Endodermal cell (in vitro differentiated cells): ENCODE measurements at regions not wholly inside any gene's neighbourhood (a gene's known extent, or its start where the extent isn't known, plus 50 kb on each side); places are given as distances from the start of the nearest gene placed in this dataset.
A peak's percentile ranks its signal among the peaks of the same experiment; 100 is the strongest.

Experiments used
- DNase-seq: peaks from one replicate; pipeline ENCODE4 v3.0.0-alpha.2; 2017
- H3K27ac ChIP-seq: 2 replicates; pipeline ENCODE4 v1.5.1; 2013; ENCODE audit warnings: mild to moderate bottlenecking, low read depth, low read length, moderate library complexity
- H3K27me3 ChIP-seq: 2 replicates; pipeline ENCODE4 v1.6.1; 2013; ENCODE audit warnings: mild to moderate bottlenecking, low read length, moderate library complexity; ENCODE audit not compliant: insufficient read depth, control insufficient read depth, poor library complexity, severe bottlenecking
- H3K36me3 ChIP-seq: 2 replicates; pipeline ENCODE4 v1.7.0; 2013; ENCODE audit warnings: mild to moderate bottlenecking, low read length, moderate library complexity; ENCODE audit not compliant: control insufficient read depth, insufficient read depth
- H3K4me1 ChIP-seq: one replicate; pipeline ENCODE4 v1.7.0; 2013; ENCODE audit warnings: low read length; ENCODE audit not compliant: control insufficient read depth, insufficient read depth
- H3K4me3 ChIP-seq: 2 replicates; pipeline ENCODE4 v1.5.1; 2013; ENCODE audit warnings: mild to moderate bottlenecking, low read length, moderate library complexity
- H3K9ac ChIP-seq: 2 replicates; pipeline ENCODE4 v1.6.1; 2013; ENCODE audit warnings: mild to moderate bottlenecking, low read length, moderate library complexity; ENCODE audit not compliant: poor library complexity, severe bottlenecking; ENCODE audit errors: extremely low read depth
- H3K9me3 ChIP-seq: 2 replicates; pipeline ENCODE4 v1.6.1; 2013; ENCODE audit warnings: mild to moderate bottlenecking, low read length, moderate library complexity; ENCODE audit not compliant: control insufficient read depth
- H3K27ac Mint-ChIP-seq: 2 replicates; pipeline ENCODE4 v1.8.0; 2020; ENCODE audit warnings: mixed read lengths
- H3K27me3 Mint-ChIP-seq: 2 replicates; pipeline ENCODE4 v1.8.0; 2021; ENCODE audit warnings: mild to moderate bottlenecking, mixed read lengths; ENCODE audit not compliant: insufficient read depth
- H3K36me3 Mint-ChIP-seq: 2 replicates; pipeline ENCODE4 v1.8.0; 2020; ENCODE audit warnings: low read depth, mixed read lengths
- H3K4me1 Mint-ChIP-seq: 2 replicates; pipeline ENCODE4 v1.8.0; 2020; ENCODE audit warnings: mixed read lengths
- H3K4me3 Mint-ChIP-seq: 2 replicates; pipeline ENCODE4 v1.8.0; 2020; ENCODE audit warnings: mild to moderate bottlenecking, moderate library complexity, mixed read lengths
- H3K9me3 Mint-ChIP-seq: 2 replicates; pipeline ENCODE4 v1.8.0; 2020; ENCODE audit warnings: mild to moderate bottlenecking, mixed read lengths
- WGBS, 2 experiments: methylation state at CpG; one replicate each; pipeline versions ENCODE4 v1.1.5 to v1.1.7; 2013; ENCODE audit warnings: missing lambda C conversion rate in 2 of 2, mixed read lengths in 1 of 2; ENCODE audit not compliant: insufficient coverage in 1 of 2, insufficient read length in 1 of 2; 5-methylcytosine and 5-hydroxymethylcytosine counted together
- TF ChIP-seq, protein P1 (sequence below): fragments of 200-600 bp; sonication (generic); conservative IDR thresholded peaks from 2 replicates; pipeline ENCODE4 v1.5.0; 2021; ENCODE audit warnings: antibody characterized with exemption, mild to moderate bottlenecking

DNA sequence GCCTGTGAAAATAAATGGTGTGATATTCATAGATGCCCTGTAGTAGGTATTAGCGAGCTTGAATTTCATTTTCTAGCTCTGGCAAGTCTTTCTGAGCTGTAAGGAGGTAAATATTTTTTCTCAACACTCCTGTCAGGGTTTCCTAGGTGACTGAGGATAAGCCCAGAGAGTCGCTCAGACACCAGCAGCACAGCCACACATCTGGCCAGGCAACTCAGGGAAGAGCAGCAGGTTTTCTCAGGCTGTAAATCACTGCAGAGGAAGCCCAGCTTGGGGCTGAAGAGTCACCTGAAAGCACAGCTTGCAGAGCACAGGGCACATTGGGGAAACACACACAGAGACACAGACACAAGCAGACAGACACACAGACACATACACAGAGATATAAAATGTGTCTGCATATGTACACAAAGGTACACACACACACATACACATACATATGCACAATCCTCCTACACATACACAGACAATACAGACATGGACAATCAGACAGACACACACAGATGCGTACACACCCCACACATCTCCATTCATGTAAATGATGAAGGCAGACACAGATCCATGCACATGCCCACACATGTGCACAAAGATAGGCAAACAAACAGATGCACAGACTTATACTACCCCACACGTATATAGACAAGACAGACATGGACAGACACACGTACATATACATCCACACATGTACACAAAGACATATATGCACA, 232.0 kb upstream of the TMTC1 start:
- WGBS, 2 experiments: 89 to 100% methylated on average over 1 to 5 of the region's 5 CpGs
- no peaks in the 10 kb centered on the region for H3K27me3 Mint-ChIP-seq
- H3K9ac ChIP-seq: no peak overlapping the region
- H3K36me3 ChIP-seq: no peaks in the 10 kb centered on the region
- peak overlapping the region; percentile 0 for H3K27ac Mint-ChIP-seq
- H3K4me3 Mint-ChIP-seq: no peak overlapping the region
- peaks cover 6% of the 10 kb centered on the region for H3K4me1 ChIP-seq
- no peaks in the 10 kb centered on the region for H3K27me3 ChIP-seq
- peaks cover 24% of the 10 kb centered on the region for H3K4me1 Mint-ChIP-seq
- no peak for DNase-seq
- H3K27ac ChIP-seq: no peak overlapping the region
- H3K4me3 ChIP-seq: no peak overlapping the region
- peaks cover 8% of the 10 kb centered on the region for H3K9me3 ChIP-seq
- H3K9me3 Mint-ChIP-seq: no peaks in the 10 kb centered on the region
- TF ChIP-seq, protein P1, sequence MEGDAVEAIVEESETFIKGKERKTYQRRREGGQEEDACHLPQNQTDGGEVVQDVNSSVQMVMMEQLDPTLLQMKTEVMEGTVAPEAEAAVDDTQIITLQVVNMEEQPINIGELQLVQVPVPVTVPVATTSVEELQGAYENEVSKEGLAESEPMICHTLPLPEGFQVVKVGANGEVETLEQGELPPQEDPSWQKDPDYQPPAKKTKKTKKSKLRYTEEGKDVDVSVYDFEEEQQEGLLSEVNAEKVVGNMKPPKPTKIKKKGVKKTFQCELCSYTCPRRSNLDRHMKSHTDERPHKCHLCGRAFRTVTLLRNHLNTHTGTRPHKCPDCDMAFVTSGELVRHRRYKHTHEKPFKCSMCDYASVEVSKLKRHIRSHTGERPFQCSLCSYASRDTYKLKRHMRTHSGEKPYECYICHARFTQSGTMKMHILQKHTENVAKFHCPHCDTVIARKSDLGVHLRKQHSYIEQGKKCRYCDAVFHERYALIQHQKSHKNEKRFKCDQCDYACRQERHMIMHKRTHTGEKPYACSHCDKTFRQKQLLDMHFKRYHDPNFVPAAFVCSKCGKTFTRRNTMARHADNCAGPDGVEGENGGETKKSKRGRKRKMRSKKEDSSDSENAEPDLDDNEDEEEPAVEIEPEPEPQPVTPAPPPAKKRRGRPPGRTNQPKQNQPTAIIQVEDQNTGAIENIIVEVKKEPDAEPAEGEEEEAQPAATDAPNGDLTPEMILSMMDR: no peak
- no peaks in the 10 kb centered on the region for H3K36me3 Mint-ChIP-seq

DNA sequence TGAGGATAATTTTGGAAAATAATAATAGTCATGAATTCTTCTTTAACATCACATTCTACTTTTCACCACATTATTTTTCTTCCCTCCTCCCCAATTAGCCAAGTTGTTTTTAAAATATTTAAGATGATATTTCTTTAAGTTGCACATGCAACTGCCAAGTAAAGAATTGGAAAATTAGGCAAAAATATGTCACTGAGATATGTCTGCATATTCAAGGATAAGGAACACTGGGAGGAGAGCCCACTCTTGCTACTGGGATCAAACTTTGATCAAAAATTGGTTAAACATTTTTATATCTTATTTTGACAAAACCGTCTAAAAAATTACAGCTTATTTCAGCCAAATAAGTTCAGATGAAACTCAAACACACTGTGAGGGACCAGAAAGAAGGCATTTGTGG, 231.2 kb upstream of the TMTC1 start:
- WGBS, 2 experiments: 67 to 100% methylated on average over 1 of the region's 1 CpG
- Mint-ChIP-seq H3K9me3 (no peaks in the 10 kb centered on the region), H3K4me1 (peaks cover 24% of the 10 kb centered on the region), H3K27ac (no peak overlapping the region), H3K27me3 (no peaks in the 10 kb centered on the region), H3K36me3 (no peaks in the 10 kb centered on the region), H3K4me3 (no peak overlapping the region)
- no peak overlapping the region for H3K9ac ChIP-seq
- H3K27ac ChIP-seq: no peak overlapping the region
- TF ChIP-seq, protein P1: no peak
- peaks cover 1% of the 10 kb centered on the region for H3K9me3 ChIP-seq
- peaks cover 6% of the 10 kb centered on the region for H3K4me1 ChIP-seq
- H3K27me3 ChIP-seq: no peaks in the 10 kb centered on the region
- no peaks in the 10 kb centered on the region for H3K36me3 ChIP-seq
- no peak for DNase-seq
- no peak overlapping the region for H3K4me3 ChIP-seq

DNA sequence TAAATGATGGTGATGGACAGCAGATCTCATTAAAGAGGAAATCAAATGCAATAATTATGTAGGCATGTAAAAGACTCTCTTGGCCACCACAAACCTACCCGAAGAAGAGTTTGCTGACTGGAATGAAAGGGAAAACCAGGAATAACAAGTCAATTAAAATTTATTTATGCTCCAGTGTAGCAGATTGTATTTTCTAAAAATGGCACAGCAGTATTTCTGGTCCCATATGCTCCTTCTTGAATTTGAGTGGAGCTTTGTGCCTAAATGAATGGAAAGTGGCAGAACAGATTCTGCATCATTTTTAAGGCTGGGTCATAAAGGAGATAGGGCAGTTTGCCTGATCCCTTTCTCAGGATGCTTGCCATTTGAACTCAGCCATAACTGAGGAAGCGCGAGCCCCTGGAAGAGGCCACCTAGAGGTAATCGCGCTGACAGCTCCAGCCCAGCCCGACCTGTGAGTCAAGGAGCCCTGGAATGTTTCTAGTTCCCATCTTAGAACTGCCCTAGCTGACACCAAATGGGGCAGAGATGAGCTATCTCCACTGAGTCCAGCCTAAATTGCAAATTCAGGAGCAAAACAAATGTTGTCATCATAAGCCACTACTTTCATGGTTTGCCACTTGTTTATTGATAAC, 229.2 kb upstream of the TMTC1 start:
- peak; percentile 87 for DNase-seq
- TF ChIP-seq, protein P1: peak; percentile 80

More for the DNA sequence above, 229.2 kb upstream of the TMTC1 start:
- H3K4me1 ChIP-seq: no peaks in the 10 kb centered on the region
- H3K27me3 Mint-ChIP-seq: no peaks in the 10 kb centered on the region
- WGBS, 2 experiments: 58 to 67% methylated on average over 6 of the region's 6 CpGs
- no peaks in the 10 kb centered on the region for H3K36me3 Mint-ChIP-seq
- no peak overlapping the region for H3K27ac Mint-ChIP-seq
- no peak overlapping the region for H3K4me3 Mint-ChIP-seq
- no peaks in the 10 kb centered on the region for H3K9me3 ChIP-seq
- no peaks in the 10 kb centered on the region for H3K36me3 ChIP-seq
- no peaks in the 10 kb centered on the region for H3K9me3 Mint-ChIP-seq
- H3K9ac ChIP-seq: no peak overlapping the region
- no peak overlapping the region for H3K4me3 ChIP-seq
- H3K27ac ChIP-seq: no peak overlapping the region
- no peaks in the 10 kb centered on the region for H3K27me3 ChIP-seq
- H3K4me1 Mint-ChIP-seq: peaks cover 10% of the 10 kb centered on the region
